ENCODE measurements at regions not wholly inside any gene's neighbourhood (a gene's known extent, or its start where the extent isn't known, plus 50 kb on each side); places are given as distances from the start of the nearest gene placed in this dataset.
"Not testable (repeated sequence)": the region's sequence is repeated elsewhere in the genome, so short reads cannot be mapped to it uniquely, and the experiment has no call there.

GRCh38 chr6:54564188-54564587 lies 255.9 kb downstream of the TINAG start:
- TF ChIP-seq CTCF (IDR thresholded peaks at IDR 0.05; ENCODE audit: low read length); EZH2 (IDR thresholded peaks at IDR 0.05; ENCODE audit: borderline replicate concordance, low read length): not testable (repeated sequence)

Measured in OCI-LY1 (cell line).